HG02763 (cell line): ENCODE measurements at regions not wholly inside any gene's neighbourhood (a gene's known extent, or its start where the extent isn't known, plus 50 kb on each side); places are given as distances from the start of the nearest gene placed in this dataset.
A peak's percentile ranks its signal among the peaks of the same experiment; 100 is the strongest.

Source experiments
- ATAC-seq: cut with Tn5 transposase; IDR thresholded peaks from one replicate; pipeline ENCODE4 v1.9.1; 2021; ENCODE audit warnings: mild to moderate bottlenecking, moderate library complexity; ENCODE audit not compliant: unreplicated experiment

DNA sequence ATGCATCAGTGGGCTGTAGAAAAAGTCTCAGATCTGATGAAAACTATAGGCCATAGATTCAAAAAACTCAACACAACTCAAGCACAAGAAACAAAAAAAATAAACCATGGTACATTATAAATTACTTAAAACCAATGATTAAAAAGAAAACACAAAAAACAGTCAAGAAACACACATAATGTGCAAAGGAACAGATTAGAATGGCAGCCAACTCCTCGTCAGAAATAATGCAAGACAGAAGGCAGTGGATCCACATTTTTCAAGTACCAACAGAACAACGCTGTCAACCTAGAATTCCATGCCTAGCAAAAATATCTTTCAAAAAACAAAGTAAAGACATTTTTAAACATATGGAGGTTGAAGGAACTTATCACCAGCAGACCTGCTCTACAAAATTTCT, 69.7 kb downstream of the PSMB1 start:
- ATAC-seq: no peak

DNA sequence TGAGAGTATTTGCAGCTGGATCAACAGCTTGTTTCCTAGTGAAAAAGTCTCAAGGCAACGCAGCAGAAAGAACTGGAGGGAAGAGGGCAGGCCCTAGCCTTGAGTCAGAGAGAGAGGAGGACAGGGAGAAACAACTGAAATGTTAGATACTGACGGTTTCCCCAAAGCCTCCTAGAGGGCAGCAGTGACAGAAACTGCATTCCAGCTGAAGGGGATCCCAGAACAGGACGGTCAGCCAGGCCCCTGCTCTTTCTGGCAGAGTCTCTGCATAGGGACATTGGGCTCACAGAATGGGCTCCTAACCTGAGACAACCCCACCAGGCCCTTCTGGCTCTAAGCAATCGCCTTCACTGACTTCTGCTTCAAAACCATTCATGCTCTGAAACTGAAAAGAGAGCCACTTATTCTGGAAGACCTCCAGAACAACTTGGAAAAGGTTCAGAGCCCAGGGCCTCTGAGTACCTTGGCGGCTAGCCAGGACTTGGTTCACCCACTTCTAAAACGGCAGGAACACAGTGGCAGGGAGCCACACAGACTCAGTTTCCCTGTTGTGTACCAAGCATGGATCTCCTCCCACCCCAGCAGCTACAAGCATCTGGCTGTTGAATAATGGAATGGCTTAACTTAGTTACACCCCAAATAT, 72.9 kb downstream of the PSMB1 start:
- ATAC-seq: no peak

DNA sequence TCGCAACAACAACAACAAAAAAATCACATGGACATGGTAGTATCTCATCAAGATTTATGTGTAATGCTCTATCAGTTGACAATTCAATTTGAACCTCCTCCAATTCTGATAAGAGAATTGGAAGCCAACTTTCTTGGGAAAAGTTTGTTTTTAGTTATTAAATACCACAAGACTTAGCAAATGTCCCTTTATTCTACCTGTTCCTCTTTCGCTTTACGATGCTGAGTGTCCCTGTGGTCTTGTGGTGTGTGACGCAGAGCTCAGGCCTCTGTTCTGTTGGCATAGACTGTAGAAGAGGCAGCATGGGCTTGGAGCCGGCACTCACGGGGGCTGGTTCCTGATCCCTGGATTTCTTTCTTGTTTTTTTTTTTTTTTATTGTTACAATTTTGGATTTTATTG, 76.7 kb downstream of the PSMB1 start:
- no peak for ATAC-seq

DNA sequence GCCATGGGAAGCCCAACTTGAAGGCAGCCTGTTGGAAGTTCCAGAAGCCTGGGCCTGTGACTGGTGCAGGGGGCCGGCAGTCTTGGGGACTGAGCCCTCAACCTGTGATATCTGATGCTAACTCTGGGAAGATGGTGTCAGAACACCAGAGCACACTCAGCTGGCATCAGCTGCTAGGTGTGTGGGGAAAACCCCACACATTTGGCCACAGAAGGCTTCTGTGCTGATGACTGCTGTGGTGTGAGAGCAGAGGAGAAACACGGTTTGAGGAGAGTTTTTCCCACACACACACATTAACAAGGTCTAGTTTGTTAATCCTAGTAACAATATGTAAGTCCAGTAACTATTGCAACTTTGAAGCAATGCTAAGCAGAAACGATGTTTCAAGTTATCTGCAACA, 78.0 kb downstream of the PSMB1 start:
- ATAC-seq: no peak

DNA sequence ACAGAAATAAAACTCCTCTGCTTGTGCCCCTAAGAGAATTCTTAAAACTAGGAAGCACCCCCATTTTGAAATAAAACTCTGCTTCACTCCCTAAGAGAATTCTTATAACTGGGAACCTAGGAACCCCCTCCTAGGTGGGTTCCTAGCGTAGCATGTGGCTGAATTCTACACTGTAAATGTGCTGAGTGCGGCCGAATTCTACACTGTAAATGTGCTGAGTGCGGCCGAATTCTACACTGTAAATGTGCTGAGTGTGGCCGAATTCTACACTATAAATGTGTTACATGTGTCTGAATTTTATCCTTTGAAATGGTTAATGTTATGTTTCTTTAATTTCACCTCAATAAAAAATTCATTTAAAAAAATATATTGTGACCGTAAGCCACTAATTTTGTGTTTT, 79.3 kb downstream of the PSMB1 start:
- ATAC-seq: no peak

DNA sequence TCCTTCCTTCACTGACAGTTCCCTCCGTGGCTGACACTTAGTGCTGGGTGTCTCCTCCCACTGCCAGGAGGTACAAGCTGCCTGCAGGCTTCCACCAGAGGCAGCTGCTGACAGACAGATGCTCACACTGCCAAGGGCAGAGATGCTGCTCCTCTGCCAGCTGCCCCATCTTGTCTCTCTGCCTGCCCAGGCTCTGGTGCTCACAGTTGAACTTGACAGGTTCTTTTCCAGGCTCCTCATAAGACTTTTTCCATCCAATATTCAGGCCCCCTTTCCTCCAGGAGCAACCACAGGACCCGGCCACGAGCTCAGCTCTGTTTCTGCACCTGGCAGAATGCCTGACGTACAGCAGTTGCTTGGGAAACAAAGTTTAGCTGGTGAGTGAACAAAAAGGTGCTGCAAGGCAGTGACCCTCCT, 79.8 kb downstream of the PSMB1 start:
- no peak for ATAC-seq

DNA sequence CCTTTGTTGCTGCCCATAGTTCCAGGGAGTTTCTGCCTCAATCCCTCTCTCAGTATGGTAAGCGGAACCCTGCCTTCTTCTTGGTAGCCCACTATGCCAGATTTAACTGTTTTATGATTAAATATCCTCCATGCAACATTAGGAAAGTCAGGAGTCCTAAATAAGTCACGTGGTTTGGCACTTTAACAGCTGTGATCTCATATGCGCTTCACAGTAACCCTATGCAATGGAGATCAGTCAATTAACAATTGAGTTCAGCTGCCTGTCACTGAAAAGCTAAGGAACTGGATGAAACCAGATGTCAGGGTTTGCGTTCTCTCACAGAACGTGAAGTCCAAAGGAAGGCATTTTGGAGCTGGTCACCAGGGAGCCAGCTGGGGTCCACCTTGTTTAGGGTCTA, 81.6 kb downstream of the PSMB1 start:
- no peak for ATAC-seq

DNA sequence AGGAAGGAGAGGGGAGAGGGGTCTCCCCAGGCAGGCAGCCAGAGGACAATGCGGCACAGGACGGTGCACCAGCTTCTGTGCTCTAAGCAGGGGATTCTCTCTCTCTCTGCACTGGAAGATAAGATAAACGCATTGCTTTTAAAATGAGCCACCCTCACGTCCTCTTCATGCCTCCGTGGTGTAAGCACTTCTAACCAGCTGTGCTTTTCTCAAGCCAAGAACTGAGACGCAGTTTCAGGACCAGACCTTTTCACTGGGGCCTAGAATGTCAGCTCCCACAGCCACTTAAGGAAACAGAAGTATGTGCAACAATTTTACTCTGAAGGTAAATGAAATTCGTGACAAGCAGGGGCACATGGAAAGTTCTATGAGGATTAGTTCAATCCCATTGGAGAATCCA, 82.4 kb downstream of the PSMB1 start:
- no peak for ATAC-seq

DNA sequence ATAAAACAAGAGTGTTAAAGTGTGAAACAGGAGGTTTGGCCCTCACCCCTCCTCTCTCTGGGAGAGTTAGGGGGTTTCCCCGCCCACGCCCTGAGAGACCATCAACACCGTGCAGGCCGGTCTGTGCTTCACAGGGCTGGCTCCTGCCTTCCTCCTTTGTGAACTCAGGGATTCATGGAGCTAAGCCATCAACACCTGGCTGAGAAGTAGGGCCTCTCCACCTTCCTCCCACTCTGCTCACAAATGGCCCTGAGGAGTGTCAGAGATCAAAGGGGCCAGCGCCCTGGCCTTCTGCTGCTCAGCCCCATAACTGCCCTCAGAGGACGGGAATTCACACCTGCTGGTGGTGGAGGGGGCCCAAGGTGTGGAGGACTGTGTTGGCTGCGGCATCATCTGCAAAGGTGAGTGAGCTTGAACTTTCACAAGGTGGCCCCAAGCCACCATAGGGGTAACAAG, 88.6 kb downstream of the PSMB1 start:
- no peak for ATAC-seq

DNA sequence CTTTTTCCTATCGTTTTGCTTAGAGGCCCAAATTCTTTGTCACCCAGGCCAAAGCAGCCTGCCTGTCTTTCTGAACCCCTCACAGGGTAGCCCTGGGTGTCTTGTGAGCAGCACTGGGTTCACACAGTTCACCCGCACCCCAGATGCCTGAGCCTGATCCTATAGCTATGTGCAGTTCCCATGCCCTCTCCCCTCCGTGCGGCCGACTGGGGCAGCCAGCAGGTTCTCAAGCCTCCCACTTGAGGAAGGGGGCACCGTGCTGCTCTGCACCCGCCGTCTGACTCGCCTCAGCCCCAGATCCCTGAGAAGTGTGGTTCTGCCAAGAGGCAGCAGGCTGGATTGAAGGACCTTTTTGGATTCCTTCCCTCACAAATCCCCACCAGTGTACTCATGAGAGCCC, 89.0 kb downstream of the PSMB1 start:
- no peak for ATAC-seq

DNA sequence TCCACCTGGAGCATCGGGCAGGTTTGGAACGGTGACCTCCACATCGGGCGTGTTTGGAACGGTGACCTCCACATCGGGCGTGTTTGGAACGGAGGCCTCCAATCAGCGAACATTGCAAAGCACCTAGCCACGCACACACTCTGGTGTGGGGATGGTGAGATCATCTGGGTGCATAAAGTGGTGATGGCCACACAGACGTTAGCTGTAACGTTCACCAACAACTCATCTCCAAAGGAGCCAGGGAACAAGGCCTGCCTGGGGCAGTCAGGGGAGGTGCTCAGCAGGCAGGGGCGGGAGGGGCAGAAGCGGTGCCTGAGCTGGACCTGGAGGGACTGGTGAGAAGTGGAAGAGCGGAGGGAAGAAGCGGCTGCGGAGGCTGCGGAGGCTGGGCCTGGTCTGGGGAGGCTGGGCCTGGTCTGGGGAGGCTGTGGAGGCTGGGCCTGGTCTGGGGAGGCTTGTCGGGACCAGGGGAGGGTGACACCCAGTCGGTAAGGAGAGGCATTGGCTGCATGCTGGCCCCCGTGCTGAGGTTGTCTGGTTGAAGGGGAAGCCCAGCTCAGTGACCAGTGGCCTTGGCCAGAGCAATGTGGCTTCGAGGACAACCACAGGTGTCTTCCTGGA, 89.9 kb downstream of the PSMB1 start:
- ATAC-seq: no peak

DNA sequence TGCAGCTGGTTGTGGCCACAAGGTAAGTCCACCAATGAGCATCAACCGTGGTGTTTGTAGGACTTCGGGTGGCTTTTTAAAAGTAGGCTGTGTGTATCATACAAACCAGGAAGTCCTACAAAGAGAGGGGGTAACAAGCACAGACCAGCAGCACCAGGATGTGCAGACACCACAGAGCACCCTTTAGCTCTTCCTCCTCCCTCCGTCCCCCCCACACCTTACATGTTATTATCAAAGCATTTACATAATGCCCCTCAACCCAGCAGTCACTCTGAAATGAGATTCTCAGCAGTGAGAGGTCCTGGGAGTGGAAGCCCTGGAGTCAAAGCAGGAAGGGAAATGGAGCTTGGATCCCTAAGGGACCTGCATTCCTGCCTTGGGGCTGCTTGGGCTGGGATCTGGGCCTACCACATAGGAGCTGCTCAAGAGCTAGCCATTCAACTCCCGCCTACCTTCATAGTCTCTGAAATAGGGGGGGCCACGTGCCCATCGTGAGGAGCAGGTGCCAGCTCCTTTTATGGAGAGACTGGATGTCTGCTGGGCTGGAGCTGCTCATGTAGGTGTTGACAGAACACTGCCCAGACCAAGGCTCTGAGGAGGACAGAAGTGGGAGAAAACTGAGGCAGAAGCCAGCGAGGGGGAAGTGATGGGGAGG, 90.6 kb downstream of the PSMB1 start:
- ATAC-seq: no peak

DNA sequence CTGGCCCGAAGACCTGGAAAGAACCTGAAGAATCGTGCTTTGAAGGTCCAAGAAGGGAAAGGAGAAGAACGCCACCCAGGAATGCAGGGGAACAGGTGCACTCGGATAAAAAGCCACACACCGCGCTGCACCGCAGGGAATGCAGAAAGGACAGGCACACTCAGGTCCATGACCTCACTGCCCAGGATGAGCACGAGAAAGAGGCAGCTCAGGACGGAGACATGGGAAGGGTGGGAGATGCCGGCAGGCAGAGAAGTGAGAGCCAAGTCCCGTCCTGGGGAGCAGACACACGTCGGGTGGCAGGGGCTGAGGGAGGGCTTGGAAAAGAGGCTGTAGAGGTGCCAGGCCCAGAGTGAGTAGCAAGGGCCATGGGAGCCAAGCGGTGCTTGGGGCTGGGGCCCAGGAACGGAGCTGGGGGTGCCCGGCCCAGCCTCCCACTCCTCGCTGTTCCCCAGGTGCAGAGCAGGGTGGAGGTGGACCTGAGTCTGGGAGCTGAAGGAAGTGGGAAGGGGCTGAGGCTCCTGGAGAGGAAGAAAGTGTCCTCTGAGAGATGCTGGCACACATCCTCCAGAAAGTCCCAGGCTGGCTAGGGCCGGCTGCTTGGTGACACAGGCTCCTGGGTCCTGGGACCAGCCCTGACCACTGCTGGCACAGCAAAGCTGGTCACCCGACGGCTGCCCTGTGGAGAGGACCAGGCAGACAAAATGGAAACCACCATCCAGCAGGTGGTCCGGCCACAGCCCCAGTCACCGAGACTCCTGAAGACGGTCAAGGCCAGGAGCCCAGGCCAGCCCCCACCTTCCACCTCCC, 91.3 kb downstream of the PSMB1 start:
- ATAC-seq: no peak

DNA sequence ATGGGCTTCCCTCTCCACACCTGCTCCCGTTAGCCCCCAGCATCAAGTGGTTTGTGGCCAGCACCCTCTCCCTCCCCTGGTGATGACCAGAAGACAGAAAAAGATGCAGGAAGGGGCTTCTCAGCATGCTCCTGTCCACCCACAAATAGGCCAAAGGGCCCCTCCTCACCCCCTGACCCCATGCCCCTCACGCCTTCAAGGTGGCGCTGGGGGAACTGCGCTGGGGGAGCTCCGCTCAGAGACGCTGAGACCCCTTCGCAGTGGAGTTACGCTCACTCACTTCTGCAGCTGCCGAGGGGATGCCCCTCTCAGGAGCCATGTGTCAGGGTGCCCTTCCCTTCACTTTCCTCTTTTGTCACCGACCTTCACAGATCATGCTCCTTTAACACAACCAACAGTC, 92.0 kb downstream of the PSMB1 start:
- ATAC-seq: no peak

DNA sequence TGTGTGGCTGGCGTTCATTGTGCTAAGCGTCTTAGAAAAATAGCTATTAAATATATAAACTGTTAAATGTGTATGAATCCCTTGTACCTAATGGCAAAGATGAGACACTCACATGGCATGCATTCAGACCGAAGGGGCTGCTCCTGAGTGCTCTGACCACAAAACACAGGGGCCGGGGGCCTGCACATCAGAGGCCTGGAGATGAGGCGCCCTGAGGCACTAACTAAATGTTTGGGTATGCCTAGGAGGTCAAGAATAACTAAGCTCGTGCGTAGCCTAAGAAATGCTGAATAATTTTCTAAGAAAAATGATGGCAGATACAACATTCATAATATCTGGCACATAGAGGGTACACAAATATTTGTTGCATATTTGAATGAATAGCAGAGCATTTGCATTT, 92.5 kb downstream of the PSMB1 start:
- no peak for ATAC-seq

DNA sequence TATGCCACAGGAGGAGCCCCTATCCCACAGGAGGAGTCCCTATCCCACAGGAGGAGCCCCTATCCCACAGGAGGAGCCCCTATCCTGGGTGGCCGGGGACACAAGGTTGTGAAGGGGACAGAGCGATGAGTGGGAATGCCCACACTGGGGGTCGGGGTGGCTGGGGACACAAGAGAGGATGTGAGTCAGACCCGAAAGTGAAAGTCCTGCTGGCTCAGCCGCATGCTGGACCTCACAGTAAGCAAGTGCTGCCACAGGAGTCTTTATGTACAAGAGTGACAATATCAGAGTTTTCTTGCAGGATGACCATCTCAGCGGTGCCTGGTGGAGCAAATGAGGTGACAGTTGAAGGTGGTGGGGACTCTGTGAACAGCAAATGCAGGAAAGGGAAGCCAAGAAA, 93.7 kb downstream of the PSMB1 start:
- ATAC-seq: peak; percentile 65

DNA sequence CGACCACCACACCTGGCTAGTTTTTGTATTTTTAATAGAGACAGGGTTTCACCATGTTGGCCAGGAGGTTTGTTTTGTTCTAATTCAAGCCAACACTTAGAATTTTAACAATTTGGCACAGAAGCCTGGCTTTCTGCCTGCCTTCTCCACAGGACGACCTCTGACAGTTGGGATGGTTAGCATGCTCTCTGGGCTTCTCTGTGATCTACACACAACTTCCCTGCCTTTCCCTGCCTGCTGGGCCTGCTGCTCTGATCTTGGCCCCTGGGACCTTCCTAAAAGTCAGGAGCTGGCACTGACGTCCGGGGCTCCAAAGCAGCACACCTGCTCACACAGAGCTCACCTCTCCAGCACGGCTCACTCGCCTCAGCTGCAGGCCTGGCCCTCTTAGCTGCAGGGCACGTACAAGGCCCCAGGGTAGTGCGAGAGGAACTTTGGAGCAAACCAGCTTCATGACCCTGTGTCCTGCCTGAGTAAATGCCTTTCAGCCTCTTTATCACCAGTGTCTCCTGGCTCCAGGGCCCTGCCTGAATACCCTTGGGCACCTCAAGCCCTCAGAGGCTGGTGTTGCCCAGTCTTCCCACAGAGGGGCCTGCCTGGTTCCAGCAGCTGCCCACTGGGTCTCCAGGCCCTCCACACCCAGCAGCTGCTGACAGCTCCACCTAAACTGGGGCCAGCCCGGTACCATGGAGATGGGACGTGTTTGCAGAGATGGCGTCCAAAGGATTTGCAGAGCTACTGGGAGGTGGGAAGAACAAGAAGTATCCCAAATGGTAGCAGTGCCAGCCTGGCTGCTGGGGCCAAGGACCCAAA, 96.0 kb downstream of the PSMB1 start:
- ATAC-seq: no peak
